Upper lobe of left lung (tissue), 6 donors: ENCODE measurements at regions not wholly inside any gene's neighbourhood (a gene's known extent, or its start where the extent isn't known, plus 50 kb on each side); places are given as distances from the start of the nearest gene placed in this dataset.

Experiments
- ATAC-seq, 2 donors: fragments of 200-7000 bp; cut with Tn5 transposase; one replicate each; pipeline ENCODE4 v1.9.1; 2022; ENCODE audit warnings: mild to moderate bottlenecking in 2 of 2, moderate library complexity in 2 of 2; ENCODE audit not compliant: low FRiP score in 2 of 2
- DNase-seq, 2 donors: peaks; one replicate each; pipeline ENCODE4 v3.0.0-alpha.2; 2019 to 2020
- H3K27ac ChIP-seq, 4 donors: fragments of 200-600 bp; sonication (generic); one replicate each; pipeline ENCODE4 v1.5.1; 2016 to 2019
- H3K27me3 ChIP-seq, 4 donors: fragments of 200-600 bp; sonication (generic); one replicate each; pipeline ENCODE4 v1.5.1; 2017 to 2019
- H3K36me3 ChIP-seq, 4 donors: fragments of 200-600 bp; sonication (generic); one replicate each; pipeline ENCODE4 v1.5.1; 2016 to 2019
- H3K4me1 ChIP-seq, 4 donors: fragments of 200-600 bp; sonication (generic); one replicate each; pipeline ENCODE4 v1.5.1; 2018 to 2019
- H3K4me3 ChIP-seq, 4 donors: fragments of 200-600 bp; sonication (generic); one replicate each; pipeline ENCODE4 v1.5.1; 2017 to 2019; ENCODE audit warnings: mild to moderate bottlenecking in 2 of 4, moderate library complexity in 1 of 4
- H3K9me3 ChIP-seq, 4 donors: fragments of 200-600 bp; sonication (generic); one replicate each; pipeline ENCODE4 v1.5.1; 2018 to 2019
- CTCF ChIP-seq, 6 experiments: fragments of 450-650 bp in 4 of 6; fragments of 200-600 bp in 2 of 6; sonication (generic) in 2 of 6; IDR thresholded peaks; one replicate each; pipeline ENCODE4 v1.5.1; 2016 to 2019; ENCODE audit warnings: antibody characterized with exemption in 6 of 6
- EP300 ChIP-seq, 4 donors: sonication (generic); formaldehyde crosslinking; IDR thresholded peaks; one replicate each; pipeline ENCODE4 v1.5.1; 2017; ENCODE audit warnings: antibody characterized with exemption in 4 of 4, control low read depth in 2 of 4
- POLR2A ChIP-seq, 4 donors: fragments of 450-650 bp; IDR thresholded peaks; one replicate each; pipeline ENCODE4 v1.5.1; 2016 to 2017; ENCODE audit warnings: antibody characterized with exemption in 4 of 4, mild to moderate bottlenecking in 2 of 4
- POLR2AphosphoS5 ChIP-seq, 2 donors: sonication (generic); formaldehyde crosslinking; IDR thresholded peaks; one replicate each; pipeline ENCODE4 v1.5.1; 2017; ENCODE audit warnings: antibody characterized with exemption in 2 of 2
- WGBS, 2 donors: methylation state at CpG; one replicate each; pipeline ENCODE4 v1.1.5; 2017 to 2018; 5-methylcytosine and 5-hydroxymethylcytosine counted together
- donor health status: DM: no; HTN: no; CAD: no; lungs with moderate emphysema.
- donor health status: DM: no; HTN: yes; CAD: no; lungs with severe emphysema.

- DNase-seq: no peak
- H3K27me3 ChIP-seq: no peaks in the 10 kb centered on the region
- ATAC-seq: no peak
Observed at GRCh38 chr4:17315459-17315858, 196.4 kb downstream of the QDPR start.

GRCh38 chr4:17313194-17313593 lies 198.7 kb downstream of the QDPR start:
- no peak overlapping the region for H3K27ac ChIP-seq
- no peaks in the 10 kb centered on the region for H3K36me3 ChIP-seq
- DNase-seq (no peak), ATAC-seq (no peak)
- WGBS, 2 donors: 51 to 60% methylated on average over 2 of the region's 2 CpGs
- no peaks in the 10 kb centered on the region for H3K9me3 ChIP-seq
- H3K27me3 ChIP-seq: no peaks in the 10 kb centered on the region
- TF ChIP-seq POLR2A (IDR thresholded peaks at IDR 0.05) (no peak), EP300 (IDR thresholded peaks at IDR 0.05) (no peak)
- H3K4me1 ChIP-seq: peaks cover 0 to 5% (median 0%) of the 10 kb centered on the region in 4 donors
- H3K4me3 ChIP-seq: no peak overlapping the region

More at GRCh38 chr4:17315459-17315858, 196.4 kb downstream of the QDPR start:
- Histone ChIP-seq H3K9me3 (no peaks in the 10 kb centered on the region), H3K27ac (no peak overlapping the region), H3K4me3 (no peak overlapping the region), H3K4me1 (peaks cover 0 to 5% (median 0%) of the 10 kb centered on the region in 4 donors), H3K36me3 (no peaks in the 10 kb centered on the region)
- no peak for TF ChIP-seq POLR2A (IDR thresholded peaks at IDR 0.05)
- no peak for TF ChIP-seq EP300 (IDR thresholded peaks at IDR 0.05)
- TF ChIP-seq POLR2AphosphoS5 (IDR thresholded peaks at IDR 0.05): no peak
- no peak for TF ChIP-seq CTCF (IDR thresholded peaks at IDR 0.05)

GRCh38 chr4:17310269-17310652 lies 201.6 kb downstream of the QDPR start:
- WGBS, 2 donors: 58 to 79% methylated on average over 1 of the region's 1 CpG

GRCh38 chr4:17309567-17310268 lies 202.2 kb downstream of the QDPR start:
- DNase-seq: no peak
- H3K27me3 ChIP-seq: no peaks in the 10 kb centered on the region
- H3K9me3 ChIP-seq: no peaks in the 10 kb centered on the region
- H3K4me3 ChIP-seq: no peak overlapping the region
- ATAC-seq: no peak
- TF ChIP-seq CTCF (IDR thresholded peaks at IDR 0.05): no peak
- no peak for TF ChIP-seq POLR2A (IDR thresholded peaks at IDR 0.05)
- TF ChIP-seq EP300 (IDR thresholded peaks at IDR 0.05): no peak
- no peak for TF ChIP-seq POLR2AphosphoS5 (IDR thresholded peaks at IDR 0.05)
- H3K36me3 ChIP-seq: no peaks in the 10 kb centered on the region
- no peaks in the 10 kb centered on the region for H3K4me1 ChIP-seq
- 76 to 80% methylated on average over 1 of the region's 1 CpG for WGBS, 2 donors
- no peak overlapping the region for H3K27ac ChIP-seq

More at GRCh38 chr4:17310269-17310652, 201.6 kb downstream of the QDPR start:
- no peak for DNase-seq
- no peak for TF ChIP-seq CTCF (IDR thresholded peaks at IDR 0.05)
- TF ChIP-seq POLR2A (IDR thresholded peaks at IDR 0.05): no peak
- Histone ChIP-seq H3K36me3 (no peaks in the 10 kb centered on the region), H3K4me1 (peaks cover 0 to 1% (median 0%) of the 10 kb centered on the region in 4 donors), H3K27ac (no peak overlapping the region), H3K27me3 (no peaks in the 10 kb centered on the region), H3K9me3 (no peaks in the 10 kb centered on the region), H3K4me3 (no peak overlapping the region)
- ATAC-seq: no peak

GRCh38 chr4:17301869-17302268 lies 210.0 kb downstream of the QDPR start:
- Histone ChIP-seq H3K36me3 (no peaks in the 10 kb centered on the region), H3K9me3 (no peaks in the 10 kb centered on the region), H3K27ac (no peak overlapping the region), H3K4me1 (no peaks in the 10 kb centered on the region), H3K27me3 (no peaks in the 10 kb centered on the region), H3K4me3 (no peak overlapping the region)
- TF ChIP-seq EP300 (IDR thresholded peaks at IDR 0.05): no peak
- no peak for TF ChIP-seq CTCF (IDR thresholded peaks at IDR 0.05)
- TF ChIP-seq POLR2A (IDR thresholded peaks at IDR 0.05): no peak
- TF ChIP-seq POLR2AphosphoS5 (IDR thresholded peaks at IDR 0.05): no peak
- no peak for ATAC-seq
- WGBS, 2 donors: 66 to 71% methylated on average over 3 of the region's 3 CpGs
- DNase-seq: no peak
